ENCODE measurements at regions not wholly inside any gene's neighbourhood (a gene's known extent, or its start where the extent isn't known, plus 50 kb on each side); places are given as distances from the start of the nearest gene placed in this dataset.

DNA sequence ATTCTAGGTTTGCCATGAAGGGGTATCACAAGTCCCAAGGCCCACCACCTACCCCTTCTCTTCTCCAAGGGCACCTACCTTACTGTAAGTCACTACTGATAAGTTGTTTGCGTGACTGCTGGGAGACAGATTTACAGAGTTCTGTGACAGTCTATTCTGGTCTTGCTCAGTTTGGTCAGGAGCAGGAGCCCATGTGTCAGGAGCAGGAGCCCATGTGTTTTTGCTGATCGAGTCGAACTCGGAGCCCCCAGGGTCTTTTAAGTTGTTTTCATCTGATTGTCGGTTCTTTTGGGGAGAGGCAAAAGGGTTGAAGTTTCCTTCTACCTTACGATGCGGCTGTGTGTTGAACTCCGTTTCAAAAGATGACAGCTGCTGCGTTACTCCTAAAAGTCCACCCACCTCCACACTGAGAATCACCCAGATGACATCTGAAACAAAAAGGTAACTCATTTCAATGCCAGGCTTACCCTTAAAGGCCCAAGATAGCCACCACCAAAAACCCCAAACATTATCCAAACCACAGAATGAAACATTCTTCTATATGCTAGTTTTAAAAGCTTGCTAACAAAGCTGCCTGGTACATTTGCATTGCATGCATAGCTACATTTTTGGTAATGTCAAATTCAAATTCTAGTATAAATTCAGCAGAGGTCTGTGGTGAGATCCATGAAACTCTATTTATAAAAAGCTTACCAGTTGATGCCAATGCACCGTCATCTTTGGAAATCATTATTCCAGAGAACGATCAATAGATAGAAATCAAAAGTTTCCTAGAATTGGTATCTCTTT, 50.5 kb upstream of the SPDEF start:
- Histone ChIP-seq H3K36me3 (ENCODE audit: control insufficient read depth in 1 of 2, insufficient read depth in 2 of 2, low read length in 2 of 2) (peaks cover 5 to 6% of the 10 kb centered on the region in 2 experiments; a peak in 2 of 4 replicates), H3K27me3 (ENCODE audit: insufficient read depth, low read length) (no peaks in the 10 kb centered on the region), H3K4me3 (replicated peaks in 1 of 2; ENCODE audit: low read depth in 1 of 2, low read length in 2 of 2) (no peak overlapping the region), H3K4me1 (ENCODE audit: control insufficient read depth in 1 of 2, insufficient read depth in 2 of 2, low read length in 2 of 2) (peaks cover 27 to 41% of the 10 kb centered on the region in 2 experiments), H3K79me2 (ENCODE audit: insufficient read depth, low read length) (peaks cover 44% of the 10 kb centered on the region), H3K27ac (ENCODE audit: low read depth, low read length) (no peak overlapping the region), H4K20me1 (ENCODE audit: insufficient read depth) (no peaks in the 10 kb centered on the region; the same call in 1 of the 2 replicates), H3K9me3 (ENCODE audit: control insufficient read depth in 1 of 2, insufficient read depth in 1 of 2, low read depth in 1 of 2, low read length in 2 of 2) (no peaks in the 10 kb centered on the region), H2AFZ (ENCODE audit: low read depth, low read length, poor library complexity, severe bottlenecking) (no peak overlapping the region), H3K9me2 (ENCODE audit: insufficient read depth) (no peaks in the 10 kb centered on the region), H3K4me2 (ENCODE audit: low read length) (no peak overlapping the region), H3K9ac (ENCODE audit: low read length) (no peak overlapping the region)
- intact Hi-C loops (cut with micrococcal nuclease): no loop called here
- POLR2A ChIA-PET: no interaction called here
- DNase-seq (ENCODE audit: low read depth, low spot score): no peak
- RAD21 ChIA-PET (ENCODE audit: low non-redundant PET in 1 of 2, low total read pairs in 2 of 2, uncharacterized antibody in 2 of 2, unreplicated experiment in 2 of 2): no interaction called here
- TF ChIP-seq, protein P1, sequence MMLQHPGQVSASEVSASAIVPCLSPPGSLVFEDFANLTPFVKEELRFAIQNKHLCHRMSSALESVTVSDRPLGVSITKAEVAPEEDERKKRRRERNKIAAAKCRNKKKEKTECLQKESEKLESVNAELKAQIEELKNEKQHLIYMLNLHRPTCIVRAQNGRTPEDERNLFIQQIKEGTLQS (IDR thresholded peaks at IDR 0.05): no peak
- TF ChIP-seq SRF (IDR thresholded peaks at IDR 0.05; ENCODE audit: low read depth) (no peak), ZNF274 (IDR thresholded peaks at IDR 0.05; ENCODE audit: low read depth, low read length) (no peak), EZH2 (IDR thresholded peaks at IDR 0.05) (no peak), CTCF (IDR thresholded peaks at IDR 0.05 in 2 of 3, conservative IDR thresholded peaks at IDR 0.05 in 1 of 3; ENCODE audit: borderline replicate concordance in 1 of 3, insufficient read depth in 1 of 3, low read depth in 2 of 3, low read length in 2 of 3) (no peak), YY1 (IDR thresholded peaks at IDR 0.05; ENCODE audit: extremely low read depth, insufficient replicate concordance, low read depth, low read length) (no peak), JUND (IDR thresholded peaks at IDR 0.05) (no peak)
- TF ChIP-seq, protein P2, sequence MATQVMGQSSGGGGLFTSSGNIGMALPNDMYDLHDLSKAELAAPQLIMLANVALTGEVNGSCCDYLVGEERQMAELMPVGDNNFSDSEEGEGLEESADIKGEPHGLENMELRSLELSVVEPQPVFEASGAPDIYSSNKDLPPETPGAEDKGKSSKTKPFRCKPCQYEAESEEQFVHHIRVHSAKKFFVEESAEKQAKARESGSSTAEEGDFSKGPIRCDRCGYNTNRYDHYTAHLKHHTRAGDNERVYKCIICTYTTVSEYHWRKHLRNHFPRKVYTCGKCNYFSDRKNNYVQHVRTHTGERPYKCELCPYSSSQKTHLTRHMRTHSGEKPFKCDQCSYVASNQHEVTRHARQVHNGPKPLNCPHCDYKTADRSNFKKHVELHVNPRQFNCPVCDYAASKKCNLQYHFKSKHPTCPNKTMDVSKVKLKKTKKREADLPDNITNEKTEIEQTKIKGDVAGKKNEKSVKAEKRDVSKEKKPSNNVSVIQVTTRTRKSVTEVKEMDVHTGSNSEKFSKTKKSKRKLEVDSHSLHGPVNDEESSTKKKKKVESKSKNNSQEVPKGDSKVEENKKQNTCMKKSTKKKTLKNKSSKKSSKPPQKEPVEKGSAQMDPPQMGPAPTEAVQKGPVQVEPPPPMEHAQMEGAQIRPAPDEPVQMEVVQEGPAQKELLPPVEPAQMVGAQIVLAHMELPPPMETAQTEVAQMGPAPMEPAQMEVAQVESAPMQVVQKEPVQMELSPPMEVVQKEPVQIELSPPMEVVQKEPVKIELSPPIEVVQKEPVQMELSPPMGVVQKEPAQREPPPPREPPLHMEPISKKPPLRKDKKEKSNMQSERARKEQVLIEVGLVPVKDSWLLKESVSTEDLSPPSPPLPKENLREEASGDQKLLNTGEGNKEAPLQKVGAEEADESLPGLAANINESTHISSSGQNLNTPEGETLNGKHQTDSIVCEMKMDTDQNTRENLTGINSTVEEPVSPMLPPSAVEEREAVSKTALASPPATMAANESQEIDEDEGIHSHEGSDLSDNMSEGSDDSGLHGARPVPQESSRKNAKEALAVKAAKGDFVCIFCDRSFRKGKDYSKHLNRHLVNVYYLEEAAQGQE (IDR thresholded peaks at IDR 0.05; ENCODE audit: low read depth): no peak
- TF ChIP-seq, protein P3, sequence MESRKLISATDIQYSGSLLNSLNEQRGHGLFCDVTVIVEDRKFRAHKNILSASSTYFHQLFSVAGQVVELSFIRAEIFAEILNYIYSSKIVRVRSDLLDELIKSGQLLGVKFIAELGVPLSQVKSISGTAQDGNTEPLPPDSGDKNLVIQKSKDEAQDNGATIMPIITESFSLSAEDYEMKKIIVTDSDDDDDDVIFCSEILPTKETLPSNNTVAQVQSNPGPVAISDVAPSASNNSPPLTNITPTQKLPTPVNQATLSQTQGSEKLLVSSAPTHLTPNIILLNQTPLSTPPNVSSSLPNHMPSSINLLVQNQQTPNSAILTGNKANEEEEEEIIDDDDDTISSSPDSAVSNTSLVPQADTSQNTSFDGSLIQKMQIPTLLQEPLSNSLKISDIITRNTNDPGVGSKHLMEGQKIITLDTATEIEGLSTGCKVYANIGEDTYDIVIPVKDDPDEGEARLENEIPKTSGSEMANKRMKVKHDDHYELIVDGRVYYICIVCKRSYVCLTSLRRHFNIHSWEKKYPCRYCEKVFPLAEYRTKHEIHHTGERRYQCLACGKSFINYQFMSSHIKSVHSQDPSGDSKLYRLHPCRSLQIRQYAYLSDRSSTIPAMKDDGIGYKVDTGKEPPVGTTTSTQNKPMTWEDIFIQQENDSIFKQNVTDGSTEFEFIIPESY (IDR thresholded peaks at IDR 0.05; ENCODE audit: extremely low read depth, insufficient replicate concordance, low read length): no peak
- TF ChIP-seq, protein P4, sequence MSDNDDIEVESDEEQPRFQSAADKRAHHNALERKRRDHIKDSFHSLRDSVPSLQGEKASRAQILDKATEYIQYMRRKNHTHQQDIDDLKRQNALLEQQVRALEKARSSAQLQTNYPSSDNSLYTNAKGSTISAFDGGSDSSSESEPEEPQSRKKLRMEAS (IDR thresholded peaks at IDR 0.05): no peak
- TSS peak; percentile 6 for BruUV-seq (replicated peaks)
- no peak for ATAC-seq
- CTCF ChIA-PET: interaction anchor here (6.1 kb wide), 1 partner anchor 148 kb away, joined by 105 read pairs; no protein-coding TSS in a partner anchor

Measured in HCT116 (cell line).